ENCODE measurements at regions not wholly inside any gene's neighbourhood (a gene's known extent, or its start where the extent isn't known, plus 50 kb on each side); places are given as distances from the start of the nearest gene placed in this dataset.

GRCh38 chr3:18880691-18881090, 267.6 kb upstream of the KCNH8 start:
- no peak for DNase-seq

GRCh38 chr3:18872466-18872865, 275.8 kb upstream of the KCNH8 start:
- no peak for DNase-seq

- DNase-seq: no peak
Measured at GRCh38 chr3:18870642-18871041, 277.7 kb upstream of the KCNH8 start.

- DNase-seq: no peak
Measured at GRCh38 chr3:18870074-18870640, 278.2 kb upstream of the KCNH8 start.

- DNase-seq: no peak
Measured at GRCh38 chr3:18868911-18869689, 279.2 kb upstream of the KCNH8 start.

GRCh38 chr3:18866899-18867298, 281.4 kb upstream of the KCNH8 start:
- no peak for DNase-seq

GRCh38 chr3:18864933-18865731, 283.2 kb upstream of the KCNH8 start:
- no peak for DNase-seq

GRCh38 chr3:18862077-18862476, 286.2 kb upstream of the KCNH8 start:
- DNase-seq: no peak

- DNase-seq: no peak
Measured at GRCh38 chr3:18861137-18861536, 287.2 kb upstream of the KCNH8 start.

GRCh38 chr3:18853269-18853668, 295.0 kb upstream of the KCNH8 start:
- DNase-seq: no peak

GRCh38 chr3:18847583-18848197, 300.6 kb upstream of the KCNH8 start:
- no peak for DNase-seq

- no peak for DNase-seq
Measured at GRCh38 chr3:18843983-18844382, 304.3 kb upstream of the KCNH8 start.

- DNase-seq: no peak
Measured at GRCh38 chr3:18843188-18843587, 305.1 kb upstream of the KCNH8 start.

GRCh38 chr3:18841422-18842343, 306.6 kb upstream of the KCNH8 start:
- no peak for DNase-seq

GRCh38 chr3:18840535-18841137, 307.7 kb upstream of the KCNH8 start:
- DNase-seq: no peak

GRCh38 chr3:18838758-18839157, 309.6 kb upstream of the KCNH8 start:
- DNase-seq: no peak

GRCh38 chr3:18837137-18837755, 311.1 kb upstream of the KCNH8 start:
- no peak for DNase-seq

GRCh38 chr3:18835021-18835420, 313.3 kb upstream of the KCNH8 start:
- no peak for DNase-seq

GRCh38 chr3:18830087-18830486, 318.2 kb upstream of the KCNH8 start:
- DNase-seq: no peak

- DNase-seq: no peak
Measured at GRCh38 chr3:18828637-18829036, 319.7 kb upstream of the KCNH8 start.

- DNase-seq: no peak
Measured at GRCh38 chr3:18827664-18828063, 320.6 kb upstream of the KCNH8 start.
